ENCODE measurements at regions not wholly inside any gene's neighbourhood (a gene's known extent, or its start where the extent isn't known, plus 50 kb on each side); places are given as distances from the start of the nearest gene placed in this dataset.
A peak's percentile ranks its signal among the peaks of the same experiment; 100 is the strongest.

- no peak for DNase-seq
These were observed 238.0 kb upstream of the ATP2B1 start for GRCh38 chr12:89946518-89947135.

GRCh38 chr12:89945123-89945522 lies 236.5 kb upstream of the ATP2B1 start:
- no peak for DNase-seq

DNA sequence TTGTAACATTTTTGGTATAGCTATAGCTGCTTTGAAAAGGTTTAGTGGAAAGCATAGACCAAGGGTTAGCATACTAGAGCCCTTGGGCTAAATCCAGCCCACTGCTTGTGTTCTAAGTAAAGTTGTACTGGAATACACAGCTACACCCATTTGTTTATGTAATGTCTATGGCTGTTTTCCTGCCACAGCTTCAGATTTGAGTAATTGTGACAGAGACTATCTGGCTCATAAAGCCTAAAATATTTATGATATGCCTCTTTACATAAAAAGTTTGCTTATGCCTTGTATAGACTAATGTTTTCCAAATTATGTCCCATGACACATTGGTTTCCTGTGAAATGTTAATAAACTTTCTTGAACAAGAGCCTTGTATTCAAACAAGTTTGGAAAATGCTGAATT lies 234.8 kb upstream of the ATP2B1 start:
- peak; percentile 25 for DNase-seq

DNA sequence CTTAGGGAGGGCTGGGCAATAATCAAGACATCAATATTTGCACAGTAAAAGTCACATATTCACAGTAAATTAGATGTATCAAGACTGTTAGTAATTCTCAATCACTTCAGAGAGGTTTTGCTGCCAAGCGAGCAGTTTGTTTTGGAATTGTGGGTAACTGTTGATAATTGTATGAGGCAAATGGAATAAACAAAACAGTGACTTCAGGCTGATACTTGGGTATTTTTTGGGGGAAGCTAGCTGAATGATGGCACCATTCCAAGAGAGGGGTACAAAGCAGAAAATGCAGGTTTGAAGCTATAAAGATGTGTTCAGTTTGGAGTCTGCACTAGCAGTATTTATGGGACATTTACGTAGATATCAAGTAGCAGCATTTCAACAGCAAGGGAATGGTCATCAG lies 232.8 kb upstream of the ATP2B1 start:
- DNase-seq, result no peak

DNA sequence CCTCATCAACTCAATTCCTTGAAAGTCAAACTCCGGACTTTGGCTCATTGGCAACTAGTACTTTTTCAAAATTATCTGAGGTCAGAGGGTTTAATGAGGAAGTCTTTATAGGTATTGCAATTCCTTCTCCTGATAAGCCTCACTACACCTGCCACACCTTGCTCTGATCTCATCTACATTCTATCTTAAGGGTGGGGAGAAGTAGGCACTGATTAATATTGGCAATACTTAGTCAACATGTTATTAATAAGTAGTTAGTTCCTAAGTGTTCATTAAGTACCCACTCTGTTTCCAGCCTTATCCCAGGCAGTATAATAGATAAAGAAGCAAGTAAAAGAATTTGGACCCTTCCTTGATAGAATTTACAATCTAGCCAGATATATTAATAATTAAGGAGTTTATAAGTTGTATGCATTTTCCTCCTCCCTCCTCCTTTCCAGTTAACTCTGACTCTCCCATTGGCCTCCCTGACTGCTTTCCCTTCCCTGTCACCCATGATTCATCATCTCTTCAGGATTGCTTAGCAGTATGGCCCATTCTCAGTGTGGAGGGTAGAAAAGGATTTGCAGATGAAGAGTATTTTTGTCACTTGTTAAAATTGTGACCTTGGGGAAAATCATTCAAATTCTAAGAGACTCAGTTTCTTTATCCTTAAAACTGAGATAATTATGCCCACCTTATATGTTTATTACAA lies 231.0 kb upstream of the ATP2B1 start:
- DNase-seq, result no peak

DNA sequence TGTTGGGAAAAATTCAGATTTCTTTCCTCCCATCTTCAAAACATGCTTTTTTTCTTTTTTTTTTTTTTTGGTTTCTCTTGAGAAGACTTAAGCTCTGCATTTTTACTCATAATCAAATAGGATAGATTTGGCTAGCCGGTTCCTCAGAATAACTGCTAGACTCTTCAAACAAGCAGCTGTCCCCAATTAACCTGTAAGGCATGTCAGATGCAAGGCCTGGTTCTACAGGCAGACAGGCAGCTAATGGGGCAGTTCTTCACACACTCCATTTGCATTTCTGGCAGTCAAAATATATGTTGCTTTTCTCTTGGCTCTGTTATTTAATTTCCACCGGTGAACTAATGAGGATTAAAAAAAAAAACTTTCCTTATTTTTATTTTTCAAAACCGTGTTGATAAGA lies 228.0 kb upstream of the ATP2B1 start:
- DNase-seq, result no peak

DNA sequence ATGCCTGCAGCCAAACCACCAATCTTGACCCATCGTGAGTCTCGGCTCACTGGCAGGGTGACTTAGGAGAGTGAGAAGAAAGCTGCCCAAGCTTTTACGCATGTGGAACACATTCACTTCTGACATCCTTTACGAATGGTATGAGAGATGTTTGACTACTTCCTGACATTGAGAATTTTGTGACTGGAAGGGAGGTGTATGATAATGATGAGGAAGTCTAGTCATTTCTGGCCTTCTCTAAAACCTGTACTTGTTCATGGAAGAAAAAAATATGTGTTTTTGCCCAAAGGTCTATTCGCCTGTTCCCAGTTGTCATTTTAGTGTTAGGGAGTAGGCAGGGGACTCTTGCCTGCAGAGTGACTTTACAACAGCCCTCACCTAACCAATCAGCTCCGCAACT lies 227.2 kb upstream of the ATP2B1 start:
- DNase-seq, result peak; percentile 79

GRCh38 chr12:89933911-89934310 lies 225.3 kb upstream of the ATP2B1 start:
- DNase-seq, result no peak

DNA sequence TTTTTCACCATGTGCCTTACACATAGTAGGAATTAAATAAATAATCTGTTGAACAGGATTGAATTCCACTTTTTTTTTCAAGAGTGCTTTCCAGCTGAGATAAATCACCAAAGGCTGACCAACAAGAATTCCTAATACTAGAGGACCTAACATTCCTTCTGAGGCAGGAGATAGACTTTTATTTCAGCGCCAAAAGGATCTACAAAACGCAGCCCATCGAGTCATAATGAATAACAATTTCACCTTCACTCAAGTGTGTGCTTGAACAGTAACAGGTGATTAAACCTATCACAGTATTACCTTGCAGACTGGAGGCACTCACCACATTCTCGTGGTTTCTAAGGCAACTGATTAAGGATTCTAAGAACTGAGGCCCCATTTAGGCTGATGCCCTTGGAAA lies 224.3 kb upstream of the ATP2B1 start:
- DNase-seq, result peak; percentile 24

GRCh38 chr12:89928467-89928866 lies 219.8 kb upstream of the ATP2B1 start:
- no peak for DNase-seq

DNA sequence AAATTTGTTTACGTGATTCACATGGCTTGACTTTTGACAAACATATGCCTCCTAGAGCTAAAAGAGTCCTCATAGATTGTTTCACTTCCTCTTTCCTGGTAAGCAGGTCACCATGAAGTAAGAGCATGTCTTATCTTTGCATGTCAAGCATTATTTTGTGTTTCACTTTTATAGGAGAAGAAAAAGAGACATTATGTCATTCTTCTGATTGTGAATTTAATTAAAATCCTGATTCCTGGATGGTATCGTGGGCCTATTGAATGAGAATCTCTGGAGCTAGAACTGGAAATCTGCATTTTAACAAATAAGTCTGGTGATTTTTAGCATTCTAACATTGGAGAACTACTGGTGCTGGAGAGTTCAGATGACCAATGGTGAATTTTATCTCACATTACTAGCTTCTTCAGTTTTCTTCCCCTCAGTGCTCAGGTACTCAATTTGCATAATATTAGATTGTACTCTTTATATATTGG lies 218.6 kb upstream of the ATP2B1 start:
- no peak for DNase-seq

- no peak for DNase-seq
These were observed 215.6 kb upstream of the ATP2B1 start for GRCh38 chr12:89924191-89924590.

GRCh38 chr12:89923091-89923490 lies 214.5 kb upstream of the ATP2B1 start:
- no peak for DNase-seq

DNA sequence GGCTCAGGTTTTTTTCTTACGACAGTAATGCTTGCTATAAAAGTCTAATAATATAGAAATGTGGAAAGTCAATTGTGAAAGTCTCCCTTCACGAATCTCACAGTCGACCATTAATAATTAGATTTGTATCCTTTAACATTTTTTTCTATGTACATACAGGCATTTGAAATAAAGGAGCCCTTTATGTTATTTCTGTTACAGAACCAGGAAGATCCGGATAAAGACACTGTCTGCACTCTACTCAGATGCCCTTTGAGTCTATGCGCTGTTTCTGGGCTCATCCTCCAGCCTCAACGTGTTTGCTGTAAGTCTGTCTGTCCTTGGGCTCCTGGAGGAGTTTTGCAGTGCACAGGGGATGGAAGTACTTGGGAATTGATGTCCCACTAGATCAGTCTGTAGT lies 212.2 kb upstream of the ATP2B1 start:
- no peak for DNase-seq

DNA sequence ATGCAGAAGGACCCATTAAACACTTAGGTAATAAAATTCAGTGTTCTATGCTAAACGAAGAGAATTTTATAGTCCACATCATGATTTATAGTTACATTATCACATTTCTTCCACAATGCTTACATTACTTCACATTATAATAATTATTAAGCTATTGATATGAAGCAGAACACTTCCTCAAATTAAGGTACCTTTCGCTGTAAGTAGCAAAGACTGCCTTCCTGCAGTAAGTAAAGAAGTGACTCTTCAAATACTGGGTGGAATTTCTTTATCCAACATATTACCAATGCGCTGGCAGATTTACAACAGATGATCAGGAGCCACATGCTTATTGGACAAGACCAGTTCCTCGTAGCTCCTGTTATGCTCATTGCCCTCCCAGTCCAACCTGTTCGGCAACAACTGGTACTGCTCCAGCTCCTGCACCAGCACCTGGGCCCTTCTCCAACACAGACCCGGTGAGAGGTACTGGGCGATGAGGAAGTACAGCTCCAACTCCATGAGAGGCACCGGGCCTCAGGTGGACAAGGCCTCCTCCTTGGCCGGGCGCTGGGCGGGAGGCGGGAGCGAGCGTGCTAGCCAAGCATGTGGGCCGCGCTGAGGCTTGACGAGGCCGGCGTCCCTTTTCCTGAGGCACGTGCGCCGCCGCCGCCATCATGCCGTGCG lies 210.7 kb upstream of the ATP2B1 start:
- no peak for DNase-seq

GRCh38 chr12:89918172-89918846 lies 209.7 kb upstream of the ATP2B1 start:
- DNase-seq, result no peak

DNA sequence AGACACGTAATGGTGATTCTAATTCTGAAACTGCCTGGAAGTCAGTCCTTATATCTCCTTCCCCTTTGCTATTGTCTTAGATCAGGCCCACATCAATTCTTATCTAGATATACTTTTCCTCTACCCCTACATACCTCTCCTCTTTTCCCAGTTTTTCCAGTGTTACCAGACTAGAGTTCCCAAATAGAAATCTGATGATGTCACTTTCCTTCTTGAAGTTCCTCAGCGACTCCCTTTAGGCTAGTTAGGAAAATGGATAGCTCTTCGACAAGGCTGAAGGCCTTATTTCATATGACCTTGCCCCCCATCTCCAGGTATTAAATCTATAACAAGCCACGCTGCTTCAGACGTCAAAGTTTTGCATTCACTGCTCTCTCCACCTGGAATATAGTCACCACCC lies 201.1 kb upstream of the ATP2B1 start:
- DNase-seq, result no peak

DNA sequence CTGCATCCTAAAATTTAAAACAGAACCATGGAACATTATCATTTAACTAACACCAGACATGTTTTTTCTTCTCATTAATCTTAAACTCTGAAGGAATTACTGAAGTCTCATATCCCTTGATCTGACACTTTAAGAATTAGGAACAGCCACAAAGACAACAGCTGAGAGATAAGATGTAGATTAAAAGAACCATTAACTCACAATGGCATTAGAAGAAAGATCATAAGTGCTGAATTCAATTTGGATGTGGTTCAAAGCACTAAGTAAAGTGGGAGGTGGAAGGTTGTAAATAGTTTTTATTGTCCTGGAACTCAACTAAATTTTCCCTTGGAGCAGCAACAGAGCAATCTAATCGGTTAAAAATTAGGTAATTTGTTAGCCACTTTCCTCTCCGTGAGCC lies 199.0 kb upstream of the ATP2B1 start:
- DNase-seq, result no peak

GRCh38 chr12:89906824-89907223 lies 198.2 kb upstream of the ATP2B1 start:
- no peak for DNase-seq

GRCh38 chr12:89906178-89906577 lies 197.5 kb upstream of the ATP2B1 start:
- DNase-seq, result no peak

- no peak for DNase-seq
These were observed 193.4 kb upstream of the ATP2B1 start for GRCh38 chr12:89901906-89902642.

GRCh38 chr12:89901319-89901718 lies 192.7 kb upstream of the ATP2B1 start:
- no peak for DNase-seq

GRCh38 chr12:89899651-89900050 lies 191.0 kb upstream of the ATP2B1 start:
- DNase-seq, result no peak

All from activated CD4-positive, alpha-beta T cell treated with anti-CD3 and anti-CD28 coated beads, Interleukin-2, amount 50 U/mL, for 16 hours (primary cell).